NCI-H82 (cell line): ENCODE measurements at regions not wholly inside any gene's neighbourhood (a gene's known extent, or its start where the extent isn't known, plus 50 kb on each side); places are given as distances from the start of the nearest gene placed in this dataset.

Experiments
- DNase-seq: peaks from one replicate; lab custom pipeline; 2025; lab: John Stamatoyannopoulos, UW

DNA sequence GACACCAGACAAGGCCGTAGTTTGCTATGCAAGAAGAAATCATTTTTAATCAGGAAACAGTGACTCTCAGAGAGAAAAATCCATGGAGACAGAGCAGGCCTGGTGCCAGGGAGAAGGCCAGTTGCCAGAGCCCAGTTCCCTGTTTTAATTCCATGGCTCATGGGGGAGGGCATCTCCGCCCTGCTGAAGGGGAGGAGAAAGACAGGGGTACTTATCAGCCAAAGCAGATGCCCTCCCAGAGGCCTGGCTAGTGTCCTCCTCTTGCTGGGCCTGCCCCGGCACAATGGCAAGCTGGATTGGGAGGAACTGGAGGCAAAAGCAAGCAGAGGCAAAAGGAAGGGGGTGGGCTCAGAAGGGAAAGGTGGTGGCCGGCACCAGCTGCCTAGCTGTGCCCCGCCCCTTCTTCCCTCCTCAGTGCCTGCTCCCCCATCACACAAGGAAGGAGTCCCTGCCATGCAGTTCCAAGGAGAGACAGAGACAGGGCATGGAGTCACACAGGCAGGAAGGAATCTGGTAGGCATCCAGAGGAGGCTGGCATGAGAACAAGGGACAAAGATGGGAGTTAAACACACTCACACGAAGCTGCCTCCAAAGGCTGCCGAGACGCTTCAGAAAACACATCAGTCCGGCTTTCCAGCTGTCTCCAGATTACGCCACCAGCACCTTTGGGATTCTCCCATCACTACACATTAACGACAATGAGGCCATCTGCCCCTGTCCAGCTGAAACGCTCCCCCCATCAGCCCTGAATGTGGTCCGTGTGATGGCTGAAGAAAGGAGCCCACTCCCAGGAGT lies 591.8 kb downstream of the BUD13 start:
- DNase-seq: peak; percentile 84

DNA sequence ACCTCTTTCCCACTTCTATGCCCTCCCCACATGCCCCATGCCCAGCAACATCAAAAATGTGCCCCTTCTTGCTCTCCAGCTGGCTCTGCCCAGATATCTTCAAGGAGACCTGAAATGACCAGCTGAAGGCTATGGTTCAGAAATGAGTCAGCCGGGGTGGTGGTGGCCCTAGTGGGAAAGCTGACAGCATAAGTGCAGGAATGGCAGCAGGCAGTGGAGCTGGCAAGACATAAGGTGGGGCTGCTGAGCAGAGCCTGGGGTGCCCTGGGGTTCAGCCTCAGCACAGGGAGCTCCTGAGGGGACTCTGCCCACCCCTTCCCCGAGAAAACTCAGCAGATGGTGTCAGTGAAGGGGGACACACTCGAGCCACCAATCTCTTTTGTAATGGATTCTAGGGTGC lies 593.4 kb downstream of the BUD13 start:
- DNase-seq: no peak

DNA sequence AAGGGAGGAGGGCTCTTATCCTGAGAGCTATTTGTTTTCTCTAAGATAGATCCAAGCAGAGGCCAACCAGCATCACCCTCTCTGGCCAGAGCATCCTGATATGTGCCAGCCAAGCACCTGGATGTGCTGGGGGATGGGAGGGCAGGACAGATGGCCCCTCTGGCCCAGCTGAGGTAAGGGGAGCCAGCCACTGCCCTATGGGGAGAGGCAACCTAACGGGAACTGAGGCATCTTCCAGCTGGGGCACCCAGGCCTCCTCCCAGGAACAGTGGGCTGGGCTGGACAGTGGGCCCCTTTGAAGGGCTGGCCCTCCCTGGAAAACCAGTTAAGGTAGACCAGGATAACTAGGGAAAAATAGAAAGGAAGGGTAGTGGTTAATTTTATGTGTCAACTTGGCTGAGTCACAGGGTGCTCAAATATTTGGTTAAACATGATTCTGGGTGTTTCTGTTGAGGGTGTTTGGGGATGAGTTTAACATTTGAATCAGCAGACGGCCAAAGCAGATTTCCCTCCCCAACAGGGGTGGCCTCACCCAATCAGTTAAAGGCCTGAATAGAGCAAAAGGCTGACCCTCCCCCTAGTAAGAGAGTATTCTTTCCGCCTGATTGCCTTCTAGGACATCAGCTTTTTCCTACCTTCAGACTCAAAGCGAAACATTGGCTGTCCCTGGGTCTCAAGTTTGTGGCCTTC lies 595.1 kb downstream of the BUD13 start:
- DNase-seq: no peak

- DNase-seq: no peak
Observed at GRCh38 chr11:116176484-116177005, 596.2 kb downstream of the BUD13 start.

- DNase-seq: peak; percentile 91
Observed at GRCh38 chr11:116175707-116176106, 597.1 kb downstream of the BUD13 start.

GRCh38 chr11:116173941-116174911 lies 598.6 kb downstream of the BUD13 start:
- peak; percentile 98 for DNase-seq

- peak; percentile 65 for DNase-seq
Observed at GRCh38 chr11:116173506-116173905, 599.3 kb downstream of the BUD13 start.

DNA sequence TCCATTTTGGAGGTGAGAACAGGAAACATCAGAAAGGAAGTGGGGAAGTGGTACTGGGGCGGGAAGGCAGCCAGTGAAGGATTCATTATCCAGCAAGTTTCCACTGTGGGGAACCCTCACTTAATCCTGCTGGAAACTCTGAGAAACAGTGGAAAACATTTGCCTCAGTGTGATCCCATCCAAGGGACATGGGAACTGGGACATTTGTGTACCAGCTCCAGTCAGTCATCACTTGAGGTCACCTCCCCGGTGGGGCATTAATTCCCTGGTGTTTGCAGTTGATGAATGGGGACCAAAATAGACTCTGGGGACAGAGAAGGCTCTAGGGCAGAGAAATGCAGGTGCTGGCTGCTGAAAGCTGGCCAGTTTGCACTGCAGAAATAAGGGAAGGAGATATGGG lies 599.9 kb downstream of the BUD13 start:
- no peak for DNase-seq

DNA sequence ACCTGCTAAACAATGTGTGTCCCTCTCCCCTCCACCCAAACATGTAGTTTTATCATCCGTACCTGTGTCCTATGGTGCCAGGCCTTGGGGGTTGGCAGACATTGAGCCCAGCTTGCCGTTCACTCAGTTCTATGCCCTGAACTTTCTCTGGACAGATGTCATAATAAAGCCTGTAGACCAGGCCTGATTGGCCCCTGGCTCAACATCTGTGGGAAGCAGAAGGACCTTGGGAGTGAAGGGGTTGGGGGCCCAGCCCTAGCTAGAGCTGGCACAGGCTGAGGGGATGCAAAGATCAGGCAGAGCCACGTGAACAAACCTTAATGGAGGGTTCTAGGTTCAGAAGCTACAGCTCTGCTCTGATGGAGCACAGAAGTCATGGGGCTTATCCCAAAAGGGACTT lies 600.6 kb downstream of the BUD13 start:
- no peak for DNase-seq

DNA sequence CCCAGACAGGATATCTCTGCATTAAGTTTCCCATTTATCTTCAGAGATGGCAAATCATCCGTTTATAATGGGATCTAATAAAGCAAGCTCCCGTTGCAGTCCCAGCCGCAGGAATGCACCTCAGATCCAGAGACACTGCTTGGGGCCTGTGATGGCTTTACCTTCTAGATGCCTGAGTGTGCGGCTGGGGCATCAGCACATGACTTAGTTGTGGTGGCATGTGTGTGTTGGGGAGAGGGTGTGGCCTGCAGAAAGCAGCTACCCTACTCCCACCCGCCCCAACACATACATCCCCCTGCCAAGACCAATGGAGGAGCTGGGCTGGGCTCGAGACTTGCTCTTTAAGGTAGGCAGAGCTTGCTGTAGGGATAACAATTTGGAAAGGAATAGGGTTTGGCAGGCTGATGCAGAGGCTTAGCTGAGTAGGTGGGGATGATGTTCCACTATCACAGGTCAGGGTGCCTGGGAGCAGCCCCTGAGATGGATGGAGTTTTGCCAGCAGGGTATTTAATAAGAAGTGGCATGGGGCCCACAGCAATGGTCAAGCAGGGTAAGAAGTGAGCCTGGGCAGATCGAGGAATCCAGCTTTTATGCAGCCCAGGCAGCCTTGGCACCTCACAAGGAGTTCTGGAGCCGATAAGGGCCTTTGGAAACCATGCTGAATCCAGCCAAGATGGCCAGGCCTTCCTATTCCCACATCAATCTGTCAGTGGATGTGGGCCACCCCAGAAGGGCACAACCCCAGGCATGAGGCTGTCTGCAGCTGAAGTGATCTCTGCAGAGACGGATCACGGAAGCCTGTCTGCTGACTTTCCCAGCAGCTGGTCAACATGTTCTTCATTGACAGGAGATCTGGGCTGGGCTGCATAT lies 601.3 kb downstream of the BUD13 start:
- peak; percentile 22 for DNase-seq

DNA sequence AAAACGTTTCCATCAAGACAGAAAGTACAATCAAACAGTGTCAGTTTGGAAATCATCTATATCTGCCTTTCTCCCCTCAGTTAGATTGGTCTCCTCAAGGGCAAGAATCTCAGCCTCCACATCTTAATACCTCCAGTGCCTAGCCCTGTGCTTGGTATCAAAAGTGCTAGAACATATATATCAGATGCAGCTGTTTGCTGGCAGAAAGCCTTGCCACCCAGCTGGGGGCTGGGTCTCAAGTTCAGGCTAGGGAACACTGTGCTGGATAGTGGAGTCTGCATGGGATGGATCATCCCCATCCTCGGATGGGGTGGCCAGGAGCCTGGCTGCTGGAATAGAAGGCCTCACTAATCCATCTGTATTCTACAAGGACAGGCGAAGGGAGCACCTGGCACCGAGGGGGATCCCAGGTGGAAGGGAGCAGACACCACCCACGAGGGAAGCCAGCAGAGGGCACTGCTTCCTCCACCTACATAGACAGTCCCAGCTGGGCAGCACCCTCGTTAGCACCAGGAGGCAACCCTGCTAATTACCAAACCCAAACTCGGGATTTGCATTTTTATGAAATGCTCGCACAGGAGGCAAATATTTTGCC lies 602.2 kb downstream of the BUD13 start:
- DNase-seq: peak; percentile 81

GRCh38 chr11:116169776-116170175 lies 603.0 kb downstream of the BUD13 start:
- no peak for DNase-seq

DNA sequence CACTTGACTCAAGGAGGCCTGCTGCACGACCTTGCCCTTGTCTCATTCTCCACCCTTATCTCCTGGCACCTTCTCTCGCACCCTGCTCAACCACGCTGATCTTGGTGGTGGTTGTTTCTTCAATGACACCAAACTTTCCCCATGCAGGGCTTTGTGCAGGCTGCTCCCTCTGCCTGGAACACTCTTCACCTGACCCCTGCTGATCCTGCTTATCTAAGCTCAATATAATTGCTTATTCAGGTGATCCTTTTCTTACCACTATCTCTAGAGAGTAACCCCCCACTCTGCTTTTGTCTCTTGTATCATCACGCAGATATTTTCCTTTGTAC lies 604.4 kb downstream of the BUD13 start:
- DNase-seq: no peak

DNA sequence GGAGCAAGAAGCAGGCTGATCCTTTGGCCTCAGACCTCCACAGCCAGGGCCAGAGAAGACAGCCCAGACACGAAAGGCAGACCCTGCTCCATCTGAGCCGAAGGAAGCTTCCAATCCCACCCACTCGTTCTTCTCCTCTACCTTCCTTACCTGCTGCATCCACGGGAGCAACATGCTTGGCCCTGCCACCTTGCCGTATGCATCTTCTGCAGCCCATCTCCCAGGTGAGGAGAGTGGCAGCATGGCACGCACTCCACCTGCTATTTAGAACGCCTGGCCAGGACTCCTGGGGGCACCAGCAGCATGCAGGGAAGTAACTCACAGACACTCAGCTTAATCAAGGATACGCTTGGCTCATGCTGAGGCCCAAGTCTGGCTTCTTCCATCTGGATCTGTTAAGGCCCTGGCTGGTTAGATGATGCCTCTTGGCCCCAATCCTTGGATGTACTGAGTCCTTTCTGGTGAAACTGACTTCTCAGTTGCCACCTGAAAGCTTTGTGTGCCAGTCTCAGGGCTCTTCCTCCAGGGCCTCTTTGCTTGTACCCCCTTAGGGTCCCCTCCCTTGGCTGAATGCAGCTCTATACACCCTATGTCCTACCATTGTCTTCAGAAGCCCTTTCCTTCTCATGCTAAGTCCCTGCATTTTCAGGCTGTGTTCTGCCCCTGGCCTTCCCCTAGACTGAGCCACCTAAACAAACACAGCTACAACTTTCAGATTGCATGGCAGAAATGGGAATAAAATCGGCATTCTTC lies 604.9 kb downstream of the BUD13 start:
- DNase-seq: no peak

DNA sequence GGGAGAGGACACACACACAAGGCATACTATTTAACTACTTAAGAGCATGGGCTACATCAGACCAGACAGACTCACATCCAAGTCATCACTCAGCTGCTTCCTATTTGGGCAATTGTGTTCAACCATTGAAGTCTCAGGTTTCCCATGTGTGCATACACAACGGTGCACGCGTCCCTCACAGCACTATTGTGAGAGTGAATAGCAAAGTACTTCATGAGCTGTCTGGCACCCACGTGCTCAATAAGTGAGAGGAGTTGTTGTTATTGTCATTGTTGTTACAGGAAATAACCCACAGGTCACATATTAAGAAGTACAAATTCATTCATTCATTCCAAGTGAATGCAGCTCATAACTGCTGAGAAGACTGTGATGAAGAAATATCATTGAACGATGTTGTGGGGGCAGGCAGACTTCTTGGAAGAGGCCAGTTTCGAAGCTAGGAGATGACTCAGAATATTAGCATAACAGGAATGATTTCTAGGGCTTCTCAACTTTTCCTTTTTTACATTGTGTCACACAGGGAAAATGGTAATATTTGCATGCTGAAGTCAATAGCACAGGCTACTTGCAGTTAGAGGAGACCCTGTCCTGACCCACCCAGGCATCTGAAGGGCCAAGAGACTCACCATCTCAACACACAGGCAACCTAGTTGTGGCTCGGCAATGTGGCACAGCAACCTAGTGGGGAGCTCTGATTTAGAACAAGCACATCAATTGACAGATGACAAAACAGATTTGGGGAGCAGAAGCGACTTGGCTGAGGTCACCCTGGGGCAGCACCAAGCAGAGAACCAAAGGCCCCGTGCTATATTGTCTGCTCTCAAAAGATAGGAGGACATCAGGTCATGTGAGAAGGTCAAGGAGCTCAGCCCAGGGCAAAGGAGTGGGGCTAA lies 606.0 kb downstream of the BUD13 start:
- no peak for DNase-seq

DNA sequence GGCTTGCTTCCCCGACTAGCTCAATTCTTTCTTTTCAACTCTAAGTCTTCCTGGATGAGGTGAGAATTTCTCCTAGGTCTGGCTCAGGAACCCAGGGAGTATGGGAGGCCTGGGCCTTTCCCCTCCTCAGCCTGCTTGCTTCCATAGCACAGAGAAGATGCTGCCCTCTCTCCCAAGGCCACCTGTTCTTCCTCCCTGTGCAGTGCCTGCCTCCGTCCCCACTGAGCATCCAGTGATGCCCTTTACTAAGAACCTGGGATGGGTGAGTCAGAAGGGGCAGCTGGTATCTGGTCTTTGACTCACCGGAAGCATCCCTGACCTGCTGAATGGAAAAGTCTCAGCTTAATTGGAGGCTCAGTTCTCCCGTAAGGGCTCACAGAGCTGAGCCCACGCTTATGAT lies 607.9 kb downstream of the BUD13 start:
- no peak for DNase-seq

- DNase-seq: no peak
Observed at GRCh38 chr11:116162886-116163230, 609.9 kb downstream of the BUD13 start.

DNA sequence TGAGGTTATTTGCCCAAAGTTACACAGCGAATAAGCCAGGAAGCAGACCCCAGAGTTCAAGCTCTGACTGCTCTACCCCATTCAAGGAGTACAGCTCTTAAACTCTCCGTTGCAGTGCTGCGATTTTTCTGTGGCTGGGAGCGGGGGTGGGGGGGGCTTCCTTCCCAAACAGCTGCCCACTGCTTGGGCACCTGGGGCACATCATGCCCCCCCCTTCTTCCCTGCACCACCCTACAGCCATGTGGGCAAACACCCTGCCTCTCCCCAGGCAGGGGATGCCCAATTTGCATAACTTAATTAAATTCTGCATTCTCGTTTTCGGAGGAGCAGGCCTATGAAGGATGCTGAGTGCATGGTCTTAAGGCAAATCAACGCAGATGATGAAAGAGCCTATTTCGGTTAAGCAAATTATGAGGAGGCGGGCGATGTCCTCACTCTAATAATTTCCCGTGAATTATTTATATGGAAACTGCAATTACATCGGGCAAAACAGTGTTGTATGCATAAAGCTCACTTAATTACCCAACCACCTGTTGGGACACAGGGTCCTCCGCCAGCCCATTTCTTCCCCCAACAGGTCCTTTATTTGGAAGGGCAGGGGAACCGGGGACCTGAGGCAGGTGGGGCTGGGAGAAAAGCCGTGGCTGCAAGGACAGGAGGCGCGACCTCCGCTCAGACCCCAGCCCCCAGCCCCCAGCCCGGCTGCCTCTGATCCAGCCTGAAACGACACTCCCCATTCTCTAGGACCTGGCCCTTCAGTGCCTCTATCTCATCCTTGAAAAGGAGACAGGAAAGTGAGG lies 610.5 kb downstream of the BUD13 start:
- no peak for DNase-seq
